Sigmoid colon (tissue), 6 donors: ENCODE measurements at regions not wholly inside any gene's neighbourhood (a gene's known extent, or its start where the extent isn't known, plus 50 kb on each side); places are given as distances from the start of the nearest gene placed in this dataset.

Experiments used
- DNase-seq: peaks from one replicate; pipeline ENCODE4 v3.0.0-alpha.2; 2019
- H3K27ac ChIP-seq, 4 donors: fragments of 200-600 bp; sonication (generic); one replicate each; pipeline ENCODE4 v1.5.1; 2016 to 2019; ENCODE audit warnings: mild to moderate bottlenecking in 1 of 4
- H3K27me3 ChIP-seq, 3 donors: fragments of 200-600 bp; sonication (generic); one replicate each; pipeline ENCODE4 v1.5.1; 2019; ENCODE audit warnings: mild to moderate bottlenecking in 1 of 3
- H3K36me3 ChIP-seq, 4 donors: fragments of 200-600 bp; sonication (generic); one replicate each; pipeline ENCODE4 v1.5.1; 2016 to 2019
- H3K4me1 ChIP-seq, 4 donors: fragments of 200-600 bp; sonication (generic); one replicate each; pipeline ENCODE4 v1.5.1; 2017 to 2019
- H3K4me3 ChIP-seq, 4 donors: fragments of 200-600 bp; sonication (generic); one replicate each; pipeline ENCODE4 v1.5.1; 2017 to 2019; ENCODE audit warnings: mild to moderate bottlenecking in 2 of 4, moderate library complexity in 1 of 4
- H3K9me3 ChIP-seq, 4 donors: fragments of 200-600 bp in 3 of 4; sonication (generic) in 3 of 4; one replicate each; pipeline versions ENCODE4 v1.5.1 to v1.6.1; 2013 to 2019
- CTCF ChIP-seq, 4 experiments: fragments of 450-650 bp in 3 of 4; fragments of 200-600 bp in 1 of 4; IDR thresholded peaks; one replicate each; pipeline ENCODE4 v1.5.1; 2016 to 2019; ENCODE audit warnings: antibody characterized with exemption in 4 of 4, mild to moderate bottlenecking in 3 of 4, moderate library complexity in 2 of 4
- EP300 ChIP-seq, 4 donors: sonication (generic); formaldehyde crosslinking; IDR thresholded peaks; one replicate each; pipeline ENCODE4 v1.6.1; 2017; ENCODE audit warnings: antibody characterized with exemption in 4 of 4
- POLR2A ChIP-seq, 2 donors: fragments of 450-650 bp; IDR thresholded peaks; one replicate each; pipeline ENCODE4 v1.6.1; 2016; ENCODE audit warnings: antibody characterized with exemption in 2 of 2, mild to moderate bottlenecking in 2 of 2, moderate library complexity in 2 of 2
- POLR2AphosphoS5 ChIP-seq, 4 donors: sonication (generic); formaldehyde crosslinking; IDR thresholded peaks; one replicate each; pipeline ENCODE4 v1.6.1; 2017; ENCODE audit warnings: antibody characterized with exemption in 4 of 4
- WGBS, 2 donors: extraction: QIAGEN DNeasy Blood & Tissue Kit; methylation state at CpG; one replicate each; pipeline ENCODE4 v1.1.7; 2013; 5-methylcytosine and 5-hydroxymethylcytosine counted together
- intact Hi-C: fragments of 100-400 bp; cut with DNase I; formaldehyde crosslinking; loops from one replicate; pipeline ENCODE4 v1.15.1; 2023
- donor health status: healthy with polysubstance abuse.
- donor health status: healthy.

- intact Hi-C loops = no loop called here
- Histone ChIP-seq H3K27ac (no peak overlapping the region), H3K27me3 (no peaks in the 10 kb centered on the region), H3K36me3 (no peaks in the 10 kb centered on the region), H3K9me3 (peaks cover 0 to 4% (median 0%) of the 10 kb centered on the region in 4 donors), H3K4me1 (no peaks in the 10 kb centered on the region), H3K4me3 (no peak overlapping the region)
- no peak for DNase-seq
- no peak for TF ChIP-seq EP300 (IDR thresholded peaks at IDR 0.05)
- no peak for TF ChIP-seq CTCF (IDR thresholded peaks at IDR 0.05)
- TF ChIP-seq POLR2A (IDR thresholded peaks at IDR 0.05) = no peak
- no peak for TF ChIP-seq POLR2AphosphoS5 (IDR thresholded peaks at IDR 0.05)
- 74 to 93% methylated on average over 6 of the region's 6 CpGs for WGBS, 2 donors
These were observed 229.5 kb downstream of the SHQ1 start for GRCh38 chr3:72618739-72619138.

GRCh38 chr3:72617424-72618024 lies 230.7 kb downstream of the SHQ1 start:
- WGBS, 2 donors = 66 to 80% methylated on average over 5 of the region's 5 CpGs
- no peaks in the 10 kb centered on the region for H3K36me3 ChIP-seq
- intact Hi-C loops = no loop called here
- DNase-seq = no peak
- no peaks in the 10 kb centered on the region for H3K4me1 ChIP-seq
- no peaks in the 10 kb centered on the region for H3K27me3 ChIP-seq
- TF ChIP-seq CTCF (IDR thresholded peaks at IDR 0.05) = no peak
- no peak for TF ChIP-seq POLR2AphosphoS5 (IDR thresholded peaks at IDR 0.05)
- no peak for TF ChIP-seq EP300 (IDR thresholded peaks at IDR 0.05)
- H3K9me3 ChIP-seq = peaks cover 0 to 4% (median 0%) of the 10 kb centered on the region in 4 donors
- no peak overlapping the region for H3K27ac ChIP-seq
- H3K4me3 ChIP-seq = no peak overlapping the region

GRCh38 chr3:72615776-72616175 lies 232.5 kb downstream of the SHQ1 start:
- WGBS, 2 donors = 96 to 98% methylated on average over 6 of the region's 6 CpGs
- intact Hi-C loops = no loop called here
- peaks cover 0 to 4% (median 0%) of the 10 kb centered on the region in 4 donors for H3K9me3 ChIP-seq
- H3K4me1 ChIP-seq = no peaks in the 10 kb centered on the region
- no peak for DNase-seq
- TF ChIP-seq EP300 (IDR thresholded peaks at IDR 0.05) (no peak), CTCF (IDR thresholded peaks at IDR 0.05) (no peak), POLR2AphosphoS5 (IDR thresholded peaks at IDR 0.05) (no peak), POLR2A (IDR thresholded peaks at IDR 0.05) (no peak)
- no peak overlapping the region for H3K4me3 ChIP-seq
- H3K36me3 ChIP-seq = no peaks in the 10 kb centered on the region
- no peaks in the 10 kb centered on the region for H3K27me3 ChIP-seq
- no peak overlapping the region for H3K27ac ChIP-seq

GRCh38 chr3:72615182-72615581 lies 233.1 kb downstream of the SHQ1 start:
- H3K4me1 ChIP-seq = no peaks in the 10 kb centered on the region
- 46 to 71% methylated on average over 3 of the region's 3 CpGs for WGBS, 2 donors
- no peaks in the 10 kb centered on the region for H3K27me3 ChIP-seq
- no peak overlapping the region for H3K27ac ChIP-seq
- no peaks in the 10 kb centered on the region for H3K36me3 ChIP-seq
- H3K9me3 ChIP-seq = peaks cover 0 to 4% (median 0%) of the 10 kb centered on the region in 4 donors
- intact Hi-C loops = no loop called here
- H3K4me3 ChIP-seq = no peak overlapping the region
- TF ChIP-seq CTCF (IDR thresholded peaks at IDR 0.05) (no peak), EP300 (IDR thresholded peaks at IDR 0.05) (no peak), POLR2A (IDR thresholded peaks at IDR 0.05) (no peak), POLR2AphosphoS5 (IDR thresholded peaks at IDR 0.05) (no peak)
- no peak for DNase-seq
